K562 (cell line): ENCODE measurements at regions not wholly inside any gene's neighbourhood (a gene's known extent, or its start where the extent isn't known, plus 50 kb on each side); places are given as distances from the start of the nearest gene placed in this dataset.

Experiments used
- CREB3L1 ChIP-seq: fragments of 450-650 bp; IDR thresholded peaks from 2 replicates; pipeline ENCODE4 v1.6.1; 2014; ENCODE audit warnings: low read depth, mild to moderate bottlenecking, moderate library complexity, borderline replicate concordance
- EP300 ChIP-seq: IDR thresholded peaks from 2 replicates; pipeline ENCODE4 v1.6.1; 2012; ENCODE audit warnings: low read length, improper control_type of control experiment
- EZH2 ChIP-seq: IDR thresholded peaks from 2 replicates; pipeline ENCODE4 v1.6.1; 2012; ENCODE audit warnings: low read depth, mild to moderate bottlenecking, inconsistent platforms, low read length, borderline replicate concordance
- HNRNPUL1 ChIP-seq: fragments of 200-400 bp; formaldehyde crosslinking; IDR thresholded peaks from 2 replicates; pipeline ENCODE4 v1.6.1; 2017; ENCODE audit warnings: low read length
- MTA1 ChIP-seq: fragments of 450-650 bp; IDR thresholded peaks from 2 replicates; pipeline ENCODE4 v1.6.1; 2017; ENCODE audit warnings: borderline replicate concordance
- NFRKB ChIP-seq: fragments of 450-650 bp; IDR thresholded peaks from 2 replicates; pipeline ENCODE4 v1.6.1; 2016; ENCODE audit warnings: low read depth
- POLR2A ChIP-seq: fragments of 450-650 bp; conservative IDR thresholded peaks from 2 replicates; pipeline ENCODE4 v1.6.1; 2016
- POLR2AphosphoS5 ChIP-seq: IDR thresholded peaks from 2 replicates; pipeline ENCODE4 v1.6.1; 2011; ENCODE audit warnings: mild to moderate bottlenecking, low read depth, low read length, moderate library complexity; ENCODE audit not compliant: control insufficient read depth, insufficient read depth
- SIN3A ChIP-seq, 2 experiments: fragments of 150-350 bp in 1 of 2; IDR thresholded peaks; 2 replicates each; pipeline ENCODE4 v1.6.1; 2011 to 2016; ENCODE audit warnings: borderline replicate concordance in 2 of 2, low read depth in 2 of 2, low read length in 2 of 2, mild to moderate bottlenecking in 2 of 2, moderate library complexity in 2 of 2; ENCODE audit not compliant: control insufficient read depth in 1 of 2
- TCF7 ChIP-seq: sonication (generic); IDR thresholded peaks from 2 replicates; pipeline ENCODE4 v1.6.1; 2016; ENCODE audit warnings: antibody characterized with exemption, borderline replicate concordance
- ZFX ChIP-seq: sonication (generic); formaldehyde crosslinking; IDR thresholded peaks from 2 replicates; pipeline ENCODE4 v1.8.0; 2022; ENCODE audit warnings: mild to moderate bottlenecking, missing genetic modification reagents, moderate library complexity
- ZNF766 ChIP-seq: fragments of 200-800 bp; sonication (Bioruptor generic); conservative IDR thresholded peaks from 2 replicates; pipeline ENCODE4 v1.6.1; 2016; ENCODE audit warnings: missing genetic modification characterization, missing compliant biosample characterization
- TF ChIP-seq, protein P1 (sequence below), 2 experiments: IDR thresholded peaks in 1 of 2; conservative IDR thresholded peaks in 1 of 2; 2 replicates each; pipeline ENCODE4 v1.6.1; 2016; ENCODE audit warnings: low read depth in 2 of 2, mild to moderate bottlenecking in 1 of 2, missing compliant biosample characterization in 1 of 2, missing genetic modification characterization in 1 of 2, moderate library complexity in 1 of 2

- TF ChIP-seq HNRNPUL1: no peak
- no peak for TF ChIP-seq ZNF766 (CRISPR knock-in tag)
- no peak for TF ChIP-seq TCF7
- no peak for TF ChIP-seq SIN3A (IDR thresholded peaks at IDR 0.05; ENCODE audit: borderline replicate concordance in 2 of 2, control insufficient read depth in 1 of 2, low read depth in 2 of 2, low read length in 2 of 2)
- TF ChIP-seq ZFX (CRISPR knock-in tag): no peak
- TF ChIP-seq EP300: no peak
- no peak for TF ChIP-seq EZH2
- no peak for TF ChIP-seq MTA1
- TF ChIP-seq NFRKB: no peak
- TF ChIP-seq, protein P1, sequence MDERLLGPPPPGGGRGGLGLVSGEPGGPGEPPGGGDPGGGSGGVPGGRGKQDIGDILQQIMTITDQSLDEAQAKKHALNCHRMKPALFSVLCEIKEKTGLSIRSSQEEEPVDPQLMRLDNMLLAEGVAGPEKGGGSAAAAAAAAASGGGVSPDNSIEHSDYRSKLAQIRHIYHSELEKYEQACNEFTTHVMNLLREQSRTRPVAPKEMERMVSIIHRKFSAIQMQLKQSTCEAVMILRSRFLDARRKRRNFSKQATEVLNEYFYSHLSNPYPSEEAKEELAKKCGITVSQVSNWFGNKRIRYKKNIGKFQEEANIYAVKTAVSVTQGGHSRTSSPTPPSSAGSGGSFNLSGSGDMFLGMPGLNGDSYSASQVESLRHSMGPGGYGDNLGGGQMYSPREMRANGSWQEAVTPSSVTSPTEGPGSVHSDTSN (CRISPR knock-in tag; IDR thresholded peaks at IDR 0.05; ENCODE audit: low read depth): no peak
- TF ChIP-seq, protein P1 (tag; conservative IDR thresholded peaks at IDR 0.05; ENCODE audit: low read depth): no peak
- no peak for TF ChIP-seq POLR2A
- no peak for TF ChIP-seq POLR2AphosphoS5
- TF ChIP-seq CREB3L1: no peak
Measured at GRCh38 chr15:99496302-99496629, 69.5 kb upstream of the MEF2A start.
